AG09309 (cell line): ENCODE measurements at regions not wholly inside any gene's neighbourhood (a gene's known extent, or its start where the extent isn't known, plus 50 kb on each side); places are given as distances from the start of the nearest gene placed in this dataset.

ENCODE experiments used
- DNase-seq: peaks from one replicate; pipeline ENCODE4 v3.0.0-alpha.2; 2010; ENCODE audit warnings: low read depth
- H3K4me3 ChIP-seq: 2 replicates; pipeline ENCODE4 v1.5.1; 2011; ENCODE audit warnings: mild to moderate bottlenecking, low read depth, low read length, moderate library complexity; ENCODE audit not compliant: control insufficient read depth
- CTCF ChIP-seq: IDR thresholded peaks from 2 replicates; pipeline ENCODE4 v1.5.1; 2011; ENCODE audit warnings: mild to moderate bottlenecking, low read depth, low read length, inconsistent platforms; ENCODE audit not compliant: insufficient read depth, control insufficient read depth; ENCODE audit errors: missing control alignments

DNA sequence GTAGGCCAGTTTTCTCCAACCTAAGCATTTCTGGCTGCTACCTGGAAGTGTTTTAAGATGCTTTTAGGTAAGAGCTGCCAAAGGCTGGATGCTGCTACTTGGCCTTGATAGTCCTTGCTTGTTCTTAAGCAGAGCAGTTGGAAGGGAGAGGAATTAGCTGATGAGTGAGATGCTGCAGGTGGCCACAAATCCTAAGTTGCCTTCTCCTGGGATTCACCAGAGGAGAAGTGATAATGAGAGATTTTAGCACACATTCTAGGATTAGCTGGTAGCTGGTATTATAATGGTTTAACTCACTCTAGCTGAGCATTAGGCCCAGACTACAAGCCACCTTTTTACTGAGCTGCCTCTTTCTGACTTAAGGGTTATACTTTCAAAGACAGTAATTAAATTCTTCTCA lies 442.9 kb upstream of the RAG2 start:
- no peak overlapping the region for H3K4me3 ChIP-seq
- TF ChIP-seq CTCF, result no peak
- no peak for DNase-seq

GRCh38 chr11:37038911-37039310 lies 440.9 kb upstream of the RAG2 start:
- TF ChIP-seq CTCF, result no peak
- DNase-seq, result no peak
- no peak overlapping the region for H3K4me3 ChIP-seq

GRCh38 chr11:37026741-37027140 lies 428.7 kb upstream of the RAG2 start:
- H3K4me3 ChIP-seq, result no peak overlapping the region
- no peak for DNase-seq
- TF ChIP-seq CTCF, result no peak

GRCh38 chr11:37026326-37026725 lies 428.3 kb upstream of the RAG2 start:
- DNase-seq, result no peak
- no peak overlapping the region for H3K4me3 ChIP-seq
- TF ChIP-seq CTCF, result no peak

DNA sequence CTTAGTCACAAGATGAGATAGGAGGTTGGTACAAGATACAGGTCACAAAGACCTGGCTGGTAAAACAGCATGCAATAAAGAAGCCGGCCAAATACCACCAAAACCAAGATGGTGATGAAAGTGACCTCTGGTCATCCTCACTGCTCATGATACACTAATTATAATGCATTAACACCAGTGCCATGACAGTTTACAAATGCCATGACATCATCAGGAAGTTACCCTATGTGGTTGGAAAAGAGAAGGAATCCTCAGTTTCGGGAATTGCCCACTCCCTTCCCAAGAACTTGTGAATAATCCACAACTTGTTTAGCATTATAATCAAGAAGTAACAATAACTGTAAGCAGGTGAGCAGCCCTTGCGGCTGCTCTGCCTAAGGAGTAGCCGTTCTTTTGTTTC lies 408.5 kb upstream of the RAG2 start:
- no peak overlapping the region for H3K4me3 ChIP-seq
- TF ChIP-seq CTCF, result no peak
- DNase-seq, result no peak

DNA sequence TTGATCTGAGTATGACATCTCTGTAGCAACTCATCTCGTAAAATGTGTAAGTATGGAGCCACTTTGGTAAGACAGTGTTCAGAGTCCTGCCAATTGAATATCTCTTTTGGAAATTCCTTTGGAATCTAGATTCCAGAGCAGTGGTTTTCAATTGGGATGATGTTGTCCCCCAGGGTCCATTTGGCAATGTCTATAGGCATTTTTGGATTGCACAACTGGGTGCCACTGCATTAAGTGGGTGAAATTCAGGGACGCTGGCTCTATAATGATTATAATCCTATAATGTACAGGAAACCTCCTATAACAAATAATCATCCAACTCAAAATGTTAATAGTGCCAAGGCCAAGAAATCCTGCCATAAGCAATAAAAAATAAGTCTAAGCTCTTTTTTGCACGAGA lies 404.8 kb upstream of the RAG2 start:
- DNase-seq, result no peak
- no peak overlapping the region for H3K4me3 ChIP-seq
- TF ChIP-seq CTCF, result no peak

DNA sequence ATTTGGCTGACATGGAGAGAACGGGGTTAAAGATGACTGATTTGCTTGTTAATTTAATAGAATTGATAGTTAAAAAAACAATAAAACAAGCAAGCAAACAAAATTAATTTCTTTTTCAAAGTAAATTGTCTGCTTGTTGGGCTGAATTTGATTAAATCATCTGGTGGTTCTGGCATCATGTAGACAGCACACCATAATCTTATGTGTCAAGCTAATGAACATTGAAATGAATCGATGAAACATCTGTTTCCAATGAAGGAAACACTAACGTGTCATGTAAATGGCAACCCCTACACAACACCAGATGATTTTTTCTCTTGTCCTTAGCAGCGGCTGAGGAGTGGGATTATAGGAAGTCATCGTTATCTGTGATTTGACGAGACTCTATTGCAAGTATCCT lies 399.6 kb upstream of the RAG2 start:
- TF ChIP-seq CTCF, result no peak
- no peak overlapping the region for H3K4me3 ChIP-seq
- DNase-seq, result no peak
